ENCODE measurements at regions not wholly inside any gene's neighbourhood (a gene's known extent, or its start where the extent isn't known, plus 50 kb on each side); places are given as distances from the start of the nearest gene placed in this dataset.

DNA sequence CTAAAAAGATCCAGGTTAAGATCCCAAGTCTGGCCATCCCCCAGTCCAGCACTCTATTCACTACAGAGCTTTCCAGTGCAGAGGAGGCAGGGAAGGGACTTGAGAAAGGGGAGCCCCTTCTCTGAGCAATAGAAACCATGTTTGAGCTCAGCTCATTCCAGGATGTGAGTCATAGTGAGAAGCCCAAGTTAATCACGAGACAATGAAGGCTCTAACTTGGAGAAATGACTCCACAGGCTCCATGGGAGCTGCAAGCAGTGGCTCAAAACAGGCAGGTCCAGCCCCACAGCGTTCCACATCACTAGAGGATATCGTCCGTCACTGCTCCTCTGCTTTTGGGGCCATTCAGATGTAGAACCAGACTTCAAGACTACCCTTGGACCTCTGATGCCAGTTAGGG lies 59.1 kb downstream of the CAMK2N1 start:
- TF ChIP-seq, protein P1, sequence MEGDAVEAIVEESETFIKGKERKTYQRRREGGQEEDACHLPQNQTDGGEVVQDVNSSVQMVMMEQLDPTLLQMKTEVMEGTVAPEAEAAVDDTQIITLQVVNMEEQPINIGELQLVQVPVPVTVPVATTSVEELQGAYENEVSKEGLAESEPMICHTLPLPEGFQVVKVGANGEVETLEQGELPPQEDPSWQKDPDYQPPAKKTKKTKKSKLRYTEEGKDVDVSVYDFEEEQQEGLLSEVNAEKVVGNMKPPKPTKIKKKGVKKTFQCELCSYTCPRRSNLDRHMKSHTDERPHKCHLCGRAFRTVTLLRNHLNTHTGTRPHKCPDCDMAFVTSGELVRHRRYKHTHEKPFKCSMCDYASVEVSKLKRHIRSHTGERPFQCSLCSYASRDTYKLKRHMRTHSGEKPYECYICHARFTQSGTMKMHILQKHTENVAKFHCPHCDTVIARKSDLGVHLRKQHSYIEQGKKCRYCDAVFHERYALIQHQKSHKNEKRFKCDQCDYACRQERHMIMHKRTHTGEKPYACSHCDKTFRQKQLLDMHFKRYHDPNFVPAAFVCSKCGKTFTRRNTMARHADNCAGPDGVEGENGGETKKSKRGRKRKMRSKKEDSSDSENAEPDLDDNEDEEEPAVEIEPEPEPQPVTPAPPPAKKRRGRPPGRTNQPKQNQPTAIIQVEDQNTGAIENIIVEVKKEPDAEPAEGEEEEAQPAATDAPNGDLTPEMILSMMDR (IDR thresholded peaks at IDR 0.05): no peak
- TF ChIP-seq POLR2AphosphoS5 (IDR thresholded peaks at IDR 0.05) (no peak), POLR2A (IDR thresholded peaks at IDR 0.05) (no peak), EP300 (IDR thresholded peaks at IDR 0.05) (no peak)

Measured in stomach (tissue), 4 donors.